HepG2 (cell line): ENCODE measurements at regions not wholly inside any gene's neighbourhood (a gene's known extent, or its start where the extent isn't known, plus 50 kb on each side); places are given as distances from the start of the nearest gene placed in this dataset.

Source experiments
- ATAC-seq: fragments of 200-7000 bp; cut with Tn5 transposase; 3 replicates; pipeline ENCODE4 v1.9.1; 2020; ENCODE audit warnings: mild to moderate bottlenecking, moderate library complexity
- BruUV-seq: library from RNA; stranded (reverse); fragments of 400-500 nt; replicated peaks from 2 replicates; lab custom pipeline; 2021; lab: Mats Ljungman, UMichigan
- CTCF ChIA-PET: fragments of 300-600 bp; formaldehyde crosslinking; extraction: SDS; loops from one replicate; lab custom pipeline; 2021; ENCODE audit warnings: low total read pairs, inconsistent platforms, low intra/inter-chr PET ratio; lab: Yijun Ruan, JAX
- POLR2A ChIA-PET: fragments of 350-600 bp; sonication (Branson Sonifier 250); formaldehyde crosslinking; loops from one replicate; lab custom pipeline; 2020; ENCODE audit warnings: antibody characterized with exemption, inconsistent platforms; lab: Yijun Ruan, JAX
- DNase-seq: peaks from one replicate; pipeline ENCODE4 v3.0.0-alpha.2; 2015; ENCODE audit warnings: low spot score
- FAIRE-seq: peaks from 3 replicates; lab custom pipeline; 2011; peaks lifted over from hg19 to GRCh38; lab: Jason Lieb, UNC
- H2AFZ ChIP-seq: one replicate; pipeline ENCODE4 v1.6.1; 2011; ENCODE audit warnings: low read length, inconsistent platforms
- H3K27ac ChIP-seq: fragments of 300-600 bp; 3 replicates; pipeline ENCODE4 v1.8.0; 2011; ENCODE audit warnings: mixed run types, mild to moderate bottlenecking, mixed read lengths, low read length, inconsistent platforms; ENCODE audit not compliant: insufficient read depth; ENCODE audit errors: extremely low read length
- H3K27me3 ChIP-seq, 2 experiments: fragments of 200-600 bp in 1 of 2; 2 replicates in 1 of 2; 3 replicates in 1 of 2; pipeline versions ENCODE4 v1.6.0 to v1.8.0; 2011; ENCODE audit warnings: low read length in 2 of 2, mild to moderate bottlenecking in 2 of 2, moderate library complexity in 2 of 2, inconsistent platforms in 1 of 2; ENCODE audit not compliant: insufficient read depth in 2 of 2, control insufficient read depth in 1 of 2
- H3K36me3 ChIP-seq, 2 experiments: fragments of 200-600 bp in 1 of 2; replicated peaks in 1 of 2; 2 replicates in 1 of 2; 3 replicates in 1 of 2; pipeline versions ENCODE4 v1.5.1 to v1.8.0; 2011; ENCODE audit warnings: low read length in 2 of 2, inconsistent platforms in 1 of 2; ENCODE audit not compliant: insufficient read depth in 2 of 2, control insufficient read depth in 1 of 2
- H3K4me1 ChIP-seq: 2 replicates; pipeline ENCODE4 v1.5.1; 2012; ENCODE audit warnings: low read length, inconsistent platforms; ENCODE audit not compliant: insufficient read depth
- H3K4me2 ChIP-seq: 2 replicates; pipeline ENCODE4 v1.6.0; 2011; ENCODE audit warnings: low read depth, low read length, inconsistent platforms
- H3K4me3 ChIP-seq, 3 experiments: fragments of 200-600 bp in 1 of 3; sonication (generic), shearing (Covaris generic) in 1 of 3; replicated peaks in 1 of 3; 2 replicates each; pipeline ENCODE4 v1.5.1; 2011 to 2016; ENCODE audit warnings: low read length in 3 of 3, inconsistent platforms in 2 of 3, low read depth in 2 of 3, mild to moderate bottlenecking in 2 of 3, control low read depth in 1 of 3, mixed read lengths in 1 of 3; ENCODE audit not compliant: insufficient read depth in 1 of 3
- H3K79me2 ChIP-seq: one replicate; pipeline ENCODE4 v1.6.1; 2011; ENCODE audit warnings: low read length, inconsistent platforms; ENCODE audit not compliant: insufficient read depth
- H3K9ac ChIP-seq: 2 replicates; pipeline ENCODE4 v1.6.0; 2011; ENCODE audit warnings: mild to moderate bottlenecking, low read depth, low read length, inconsistent platforms; ENCODE audit not compliant: insufficient read depth
- H3K9me3 ChIP-seq: 2 replicates; pipeline ENCODE4 v1.5.1; 2012; ENCODE audit warnings: mild to moderate bottlenecking, low read length
- H4K20me1 ChIP-seq: 2 replicates; pipeline ENCODE4 v1.6.0; 2011; ENCODE audit warnings: inconsistent platforms, mild to moderate bottlenecking, low read length, moderate library complexity; ENCODE audit not compliant: insufficient read depth
- JUN ChIP-seq: sonication (generic); formaldehyde crosslinking; IDR thresholded peaks from 2 replicates; pipeline ENCODE4 v1.4.0; 2020; ENCODE audit warnings: mild to moderate bottlenecking, missing genetic modification reagents
- MAFG ChIP-seq: sonication (generic); formaldehyde crosslinking; IDR thresholded peaks from 2 replicates; pipeline ENCODE4 v1.5.1; 2020; ENCODE audit warnings: mild to moderate bottlenecking, missing genetic modification reagents
- MATR3 ChIP-seq: sonication (generic); formaldehyde crosslinking; IDR thresholded peaks from 2 replicates; pipeline ENCODE4 v1.4.0; 2020; ENCODE audit warnings: missing genetic modification reagents
- SMAD9 ChIP-seq: sonication (generic); formaldehyde crosslinking; IDR thresholded peaks from 2 replicates; pipeline ENCODE4 v1.5.1; 2020; ENCODE audit warnings: mild to moderate bottlenecking, missing genetic modification reagents
- TCF7 ChIP-seq: sonication (generic); IDR thresholded peaks from 2 replicates; pipeline ENCODE4 v1.6.1; 2016; ENCODE audit warnings: antibody characterized with exemption, low read depth
- ZNF773 ChIP-seq: sonication (generic); formaldehyde crosslinking; IDR thresholded peaks from 2 replicates; pipeline ENCODE4 v1.4.0; 2020; ENCODE audit warnings: missing genetic modification reagents, borderline replicate concordance
- WGBS: methylation state at CpG from one replicate; pipeline ENCODE4 v1.1.6; 2017; ENCODE audit warnings: low lambda C conversion rate; 5-methylcytosine and 5-hydroxymethylcytosine counted together
- in situ Hi-C: cut with HindIII; loops from 2 replicates; pipeline ENCODE4 v1.10.0; 2017; ENCODE audit warnings: low pct_unique_long_range_greater_than_20kb; ENCODE audit not compliant: extremely low pct_ligation_motif_present
- intact Hi-C: fragments of 100-400 bp; cut with micrococcal nuclease; formaldehyde crosslinking; loops from one replicate; pipeline ENCODE4 v1.10.0; 2022; ENCODE audit not compliant: unreplicated experiment
- TF ChIP-seq, protein P1 (sequence below): sonication (generic); formaldehyde crosslinking; conservative IDR thresholded peaks from 2 replicates; pipeline ENCODE4 v1.8.0; 2022; ENCODE audit warnings: low read depth, missing genetic modification reagents
- TF ChIP-seq, protein P2 (sequence below): fragments of 450-650 bp; IDR thresholded peaks from 2 replicates; pipeline ENCODE4 v1.6.1; 2017

DNA sequence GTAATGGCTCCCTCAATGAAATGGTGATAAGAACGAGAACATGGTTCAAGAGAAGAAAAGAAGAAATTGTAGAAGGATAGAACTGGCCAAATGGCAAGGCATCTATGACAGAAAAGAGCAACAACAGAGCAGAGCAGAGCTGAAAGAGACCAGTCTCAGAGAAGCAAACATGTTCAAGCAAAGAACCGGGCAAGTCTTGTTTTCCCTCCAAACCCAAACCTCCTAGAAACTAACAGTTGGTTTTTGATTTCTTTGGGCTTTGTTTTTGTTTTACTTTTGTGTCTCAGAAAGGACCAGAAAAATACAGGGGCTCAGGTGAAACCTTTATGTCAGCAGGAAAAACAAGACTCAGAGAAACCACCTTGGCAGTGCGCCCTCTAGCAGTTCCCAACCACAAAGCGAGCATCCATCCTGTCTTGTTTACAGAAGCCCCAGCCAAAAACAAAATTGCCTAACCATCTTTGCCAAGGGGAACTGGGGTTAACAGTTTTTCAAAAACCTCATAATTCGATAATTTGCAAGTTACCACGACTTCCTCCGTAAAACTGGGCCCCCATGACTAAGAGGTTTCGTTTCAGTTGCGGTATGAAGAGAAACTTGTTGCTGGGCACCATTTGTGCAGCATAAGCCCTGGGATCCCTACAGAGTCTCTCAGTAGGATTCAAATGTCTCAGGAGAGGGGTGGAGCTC is 159.2 kb upstream of the SLC24A5 start:
- Histone ChIP-seq H3K4me1 (no peaks in the 10 kb centered on the region), H3K79me2 (no peaks in the 10 kb centered on the region), H3K27ac (no peak overlapping the region), H3K9me3 (peaks cover 39% of the 10 kb centered on the region), H3K4me3 (no peak overlapping the region), H3K36me3 (no peaks in the 10 kb centered on the region), H4K20me1 (no peaks in the 10 kb centered on the region), H3K4me2 (no peak overlapping the region), H3K27me3 (no peaks in the 10 kb centered on the region), H2AFZ (no peak overlapping the region), H3K9ac (no peak overlapping the region)
- under 1% methylated on average over 9 of the region's 9 CpGs for WGBS
- ATAC-seq (no peak), FAIRE-seq (no peak), DNase-seq (no peak)
- in situ Hi-C loops (no loop called here), intact Hi-C loops (no loop called here)
- POLR2A ChIA-PET, result no interaction called here
- TF ChIP-seq SMAD9 (no peak), TCF7 (no peak)
- CTCF ChIA-PET, result no interaction called here
- BruUV-seq, result no TSS peak

DNA sequence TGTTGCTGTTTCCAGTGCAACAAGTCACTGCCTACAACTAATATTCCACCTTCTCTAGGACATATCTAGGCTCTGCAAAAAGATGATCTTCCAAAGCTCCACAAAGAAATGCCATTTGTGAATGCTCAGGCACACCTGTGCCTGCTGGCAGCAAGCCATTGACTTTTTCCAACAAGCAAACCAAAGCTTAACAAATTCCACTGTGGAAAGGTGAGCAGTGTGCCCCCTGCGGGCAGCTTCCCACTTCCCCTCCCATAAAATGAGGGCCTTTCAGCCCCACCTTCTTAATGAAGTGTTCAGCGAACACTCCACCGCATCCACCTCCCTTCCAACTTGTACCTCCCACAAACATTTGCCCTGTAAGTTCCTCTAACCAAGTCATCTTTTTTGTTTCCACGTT is 157.5 kb upstream of the SLC24A5 start:
- TF ChIP-seq JUN (CRISPR knock-in tag) (no peak), MATR3 (CRISPR knock-in tag) (no peak), MAFG (no peak), ZNF773 (CRISPR knock-in tag) (no peak), TCF7 (no peak)
- TF ChIP-seq, protein P1, sequence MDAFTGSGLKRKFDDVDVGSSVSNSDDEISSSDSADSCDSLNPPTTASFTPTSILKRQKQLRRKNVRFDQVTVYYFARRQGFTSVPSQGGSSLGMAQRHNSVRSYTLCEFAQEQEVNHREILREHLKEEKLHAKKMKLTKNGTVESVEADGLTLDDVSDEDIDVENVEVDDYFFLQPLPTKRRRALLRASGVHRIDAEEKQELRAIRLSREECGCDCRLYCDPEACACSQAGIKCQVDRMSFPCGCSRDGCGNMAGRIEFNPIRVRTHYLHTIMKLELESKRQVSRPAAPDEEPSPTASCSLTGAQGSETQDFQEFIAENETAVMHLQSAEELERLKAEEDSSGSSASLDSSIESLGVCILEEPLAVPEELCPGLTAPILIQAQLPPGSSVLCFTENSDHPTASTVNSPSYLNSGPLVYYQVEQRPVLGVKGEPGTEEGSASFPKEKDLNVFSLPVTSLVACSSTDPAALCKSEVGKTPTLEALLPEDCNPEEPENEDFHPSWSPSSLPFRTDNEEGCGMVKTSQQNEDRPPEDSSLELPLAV, result no peak
- TF ChIP-seq, protein P2, sequence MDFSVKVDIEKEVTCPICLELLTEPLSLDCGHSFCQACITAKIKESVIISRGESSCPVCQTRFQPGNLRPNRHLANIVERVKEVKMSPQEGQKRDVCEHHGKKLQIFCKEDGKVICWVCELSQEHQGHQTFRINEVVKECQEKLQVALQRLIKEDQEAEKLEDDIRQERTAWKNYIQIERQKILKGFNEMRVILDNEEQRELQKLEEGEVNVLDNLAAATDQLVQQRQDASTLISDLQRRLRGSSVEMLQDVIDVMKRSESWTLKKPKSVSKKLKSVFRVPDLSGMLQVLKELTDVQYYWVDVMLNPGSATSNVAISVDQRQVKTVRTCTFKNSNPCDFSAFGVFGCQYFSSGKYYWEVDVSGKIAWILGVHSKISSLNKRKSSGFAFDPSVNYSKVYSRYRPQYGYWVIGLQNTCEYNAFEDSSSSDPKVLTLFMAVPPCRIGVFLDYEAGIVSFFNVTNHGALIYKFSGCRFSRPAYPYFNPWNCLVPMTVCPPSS, result no peak
- Histone ChIP-seq H3K9me3 (peaks cover 35% of the 10 kb centered on the region), H3K4me2 (no peak overlapping the region), H4K20me1 (no peaks in the 10 kb centered on the region), H3K4me1 (no peaks in the 10 kb centered on the region), H3K36me3 (no peaks in the 10 kb centered on the region), H3K27ac (no peak overlapping the region), H3K27me3 (no peaks in the 10 kb centered on the region), H3K79me2 (no peaks in the 10 kb centered on the region), H2AFZ (no peak overlapping the region), H3K9ac (no peak overlapping the region), H3K4me3 (no peak overlapping the region)
- ATAC-seq (no peak), FAIRE-seq (no peak), DNase-seq (no peak)
- POLR2A ChIA-PET, result no interaction called here
- CTCF ChIA-PET, result no interaction called here
- intact Hi-C loops (no loop called here), in situ Hi-C loops (no loop called here)
- 7% methylated on average over 4 of the region's 4 CpGs for WGBS
- no TSS peak for BruUV-seq
